Calu3 (cell line): ENCODE measurements at regions not wholly inside any gene's neighbourhood (a gene's known extent, or its start where the extent isn't known, plus 50 kb on each side); places are given as distances from the start of the nearest gene placed in this dataset.

ENCODE experiments used
- BruUV-seq: library from RNA; stranded (reverse); fragments of 400-500 nt; replicated peaks from 2 replicates; lab custom pipeline; 2021; lab: Mats Ljungman, UMichigan
- CTCF ChIA-PET: fragments of 300-600 bp; sonication (Branson Sonifier 250); formaldehyde crosslinking; loops from one replicate; lab custom pipeline; 2022; ENCODE audit warnings: antibody characterized with exemption; lab: Charles Lee
- DNase-seq: peaks from one replicate; pipeline ENCODE4 v3.0.0; 2022
- H3K27ac Mint-ChIP-seq: one replicate; pipeline ENCODE4 v1.8.0; 2022; ENCODE audit warnings: mixed read lengths; ENCODE audit not compliant: unreplicated experiment
- H3K27me3 Mint-ChIP-seq: one replicate; pipeline ENCODE4 v1.8.0; 2022; ENCODE audit warnings: mixed read lengths; ENCODE audit not compliant: unreplicated experiment
- H3K36me3 Mint-ChIP-seq: one replicate; pipeline ENCODE4 v1.8.0; 2022; ENCODE audit warnings: mild to moderate bottlenecking, moderate library complexity, mixed read lengths; ENCODE audit not compliant: insufficient read depth, unreplicated experiment
- H3K4me1 Mint-ChIP-seq: one replicate; pipeline ENCODE4 v1.8.0; 2022; ENCODE audit warnings: mild to moderate bottlenecking, low read depth, mixed read lengths; ENCODE audit not compliant: unreplicated experiment
- H3K4me3 Mint-ChIP-seq: one replicate; pipeline ENCODE4 v1.8.0; 2022; ENCODE audit warnings: mild to moderate bottlenecking, low read depth, moderate library complexity, mixed read lengths; ENCODE audit not compliant: unreplicated experiment
- H3K9me3 Mint-ChIP-seq: one replicate; pipeline ENCODE4 v1.8.0; 2022; ENCODE audit warnings: low read depth, mixed read lengths; ENCODE audit not compliant: unreplicated experiment
- intact Hi-C: fragments of 100-400 bp; cut with micrococcal nuclease; formaldehyde crosslinking; loops from one replicate; pipeline ENCODE4 v1.10.0; 2022; ENCODE audit not compliant: unreplicated experiment
- TF ChIP-seq, protein P1 (sequence below): fragments of 200-600 bp; IDR thresholded peaks from one replicate; pipeline ENCODE4 v1.8.0; 2022; ENCODE audit warnings: antibody characterized with exemption; ENCODE audit not compliant: unreplicated experiment

DNA sequence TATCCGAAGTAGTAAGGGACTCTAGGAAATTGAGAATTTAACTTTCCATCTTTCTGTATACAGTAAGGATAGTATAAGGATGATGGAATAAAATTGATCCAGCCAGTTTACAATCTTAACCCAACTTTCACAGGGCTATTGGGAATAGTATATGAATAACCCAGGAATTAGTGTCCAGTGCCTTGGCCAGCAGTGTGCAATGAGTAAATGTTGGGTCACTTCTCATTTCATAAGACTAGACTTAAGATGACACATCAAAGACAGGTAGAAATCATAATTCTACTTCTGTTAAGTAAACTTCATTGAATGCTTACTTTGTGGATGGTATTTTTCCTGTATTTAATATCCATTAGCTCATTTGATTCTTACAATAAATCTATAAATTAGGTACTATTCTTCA is 949.6 kb upstream of the GOT2 start:
- no peak for DNase-seq
- TF ChIP-seq, protein P1, sequence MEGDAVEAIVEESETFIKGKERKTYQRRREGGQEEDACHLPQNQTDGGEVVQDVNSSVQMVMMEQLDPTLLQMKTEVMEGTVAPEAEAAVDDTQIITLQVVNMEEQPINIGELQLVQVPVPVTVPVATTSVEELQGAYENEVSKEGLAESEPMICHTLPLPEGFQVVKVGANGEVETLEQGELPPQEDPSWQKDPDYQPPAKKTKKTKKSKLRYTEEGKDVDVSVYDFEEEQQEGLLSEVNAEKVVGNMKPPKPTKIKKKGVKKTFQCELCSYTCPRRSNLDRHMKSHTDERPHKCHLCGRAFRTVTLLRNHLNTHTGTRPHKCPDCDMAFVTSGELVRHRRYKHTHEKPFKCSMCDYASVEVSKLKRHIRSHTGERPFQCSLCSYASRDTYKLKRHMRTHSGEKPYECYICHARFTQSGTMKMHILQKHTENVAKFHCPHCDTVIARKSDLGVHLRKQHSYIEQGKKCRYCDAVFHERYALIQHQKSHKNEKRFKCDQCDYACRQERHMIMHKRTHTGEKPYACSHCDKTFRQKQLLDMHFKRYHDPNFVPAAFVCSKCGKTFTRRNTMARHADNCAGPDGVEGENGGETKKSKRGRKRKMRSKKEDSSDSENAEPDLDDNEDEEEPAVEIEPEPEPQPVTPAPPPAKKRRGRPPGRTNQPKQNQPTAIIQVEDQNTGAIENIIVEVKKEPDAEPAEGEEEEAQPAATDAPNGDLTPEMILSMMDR, result no peak
- BruUV-seq, result no TSS peak
- Mint-ChIP-seq H3K36me3 (no peaks in the 10 kb centered on the region), H3K4me3 (no peak overlapping the region), H3K4me1 (no peaks in the 10 kb centered on the region), H3K27me3 (no peaks in the 10 kb centered on the region), H3K27ac (no peak overlapping the region), H3K9me3 (peaks cover 15% of the 10 kb centered on the region)
- CTCF ChIA-PET, result no interaction called here
- intact Hi-C loops, result no loop called here

- Mint-ChIP-seq H3K27me3 (no peaks in the 10 kb centered on the region), H3K4me3 (no peak overlapping the region), H3K4me1 (no peaks in the 10 kb centered on the region), H3K9me3 (peaks cover 14% of the 10 kb centered on the region), H3K36me3 (no peaks in the 10 kb centered on the region), H3K27ac (no peak overlapping the region)
- no TSS peak for BruUV-seq
- DNase-seq, result no peak
- intact Hi-C loops, result no loop called here
- TF ChIP-seq, protein P1, result no peak
- CTCF ChIA-PET, result no interaction called here
Observed at GRCh38 chr16:59665618-59666220, 931.6 kb upstream of the GOT2 start.

- H3K4me3 Mint-ChIP-seq, result no peak overlapping the region
- H3K27me3 Mint-ChIP-seq, result no peaks in the 10 kb centered on the region
- no peaks in the 10 kb centered on the region for H3K36me3 Mint-ChIP-seq
- peaks cover 17% of the 10 kb centered on the region for H3K9me3 Mint-ChIP-seq
- intact Hi-C loops, result no loop called here
- CTCF ChIA-PET, result no interaction called here
- no peaks in the 10 kb centered on the region for H3K4me1 Mint-ChIP-seq
- BruUV-seq, result no TSS peak
- no peak for DNase-seq
- no peak overlapping the region for H3K27ac Mint-ChIP-seq
- TF ChIP-seq, protein P1, result no peak
Observed at GRCh38 chr16:59658572-59658971, 924.5 kb upstream of the GOT2 start.

GRCh38 chr16:59655031-59655430 is 920.9 kb upstream of the GOT2 start:
- TF ChIP-seq, protein P1, result no peak
- intact Hi-C loops, result no loop called here
- no peaks in the 10 kb centered on the region for H3K4me1 Mint-ChIP-seq
- no peak overlapping the region for H3K4me3 Mint-ChIP-seq
- H3K36me3 Mint-ChIP-seq, result no peaks in the 10 kb centered on the region
- no peaks in the 10 kb centered on the region for H3K27me3 Mint-ChIP-seq
- DNase-seq, result no peak
- no TSS peak for BruUV-seq
- no peak overlapping the region for H3K27ac Mint-ChIP-seq
- H3K9me3 Mint-ChIP-seq, result peaks cover 17% of the 10 kb centered on the region
- CTCF ChIA-PET, result interaction anchor here (0.6 kb wide), 1 partner anchor 68 kb away, joined by 5 read pairs; no protein-coding TSS in a partner anchor
